HG03060 (cell line): ENCODE measurements at regions not wholly inside any gene's neighbourhood (a gene's known extent, or its start where the extent isn't known, plus 50 kb on each side); places are given as distances from the start of the nearest gene placed in this dataset.

Experiments
- ATAC-seq: cut with Tn5 transposase; IDR thresholded peaks from one replicate; pipeline ENCODE4 v1.9.1; 2021; ENCODE audit warnings: low read depth, moderate number of reproducible peaks; ENCODE audit not compliant: unreplicated experiment

DNA sequence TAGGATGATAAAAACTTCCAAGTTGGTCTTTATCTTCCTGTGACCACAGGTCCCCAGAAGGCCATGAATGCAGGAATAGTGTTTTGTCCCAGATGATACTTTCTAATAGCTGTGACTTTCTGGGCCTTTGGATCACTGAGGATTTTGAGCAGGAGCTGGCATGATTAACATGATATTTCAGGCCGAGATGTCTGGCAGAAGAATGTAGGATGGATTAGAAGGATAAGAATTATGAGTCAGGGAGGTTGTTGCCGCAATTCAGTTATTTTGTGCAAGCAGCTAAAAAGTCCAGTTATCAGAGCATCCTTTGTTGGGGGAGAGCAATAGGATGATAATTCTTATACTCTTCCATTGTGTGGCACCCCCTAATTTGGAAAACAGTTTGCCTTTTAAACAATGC is 189.7 kb downstream of the PSAT1 start:
- ATAC-seq, result no peak

DNA sequence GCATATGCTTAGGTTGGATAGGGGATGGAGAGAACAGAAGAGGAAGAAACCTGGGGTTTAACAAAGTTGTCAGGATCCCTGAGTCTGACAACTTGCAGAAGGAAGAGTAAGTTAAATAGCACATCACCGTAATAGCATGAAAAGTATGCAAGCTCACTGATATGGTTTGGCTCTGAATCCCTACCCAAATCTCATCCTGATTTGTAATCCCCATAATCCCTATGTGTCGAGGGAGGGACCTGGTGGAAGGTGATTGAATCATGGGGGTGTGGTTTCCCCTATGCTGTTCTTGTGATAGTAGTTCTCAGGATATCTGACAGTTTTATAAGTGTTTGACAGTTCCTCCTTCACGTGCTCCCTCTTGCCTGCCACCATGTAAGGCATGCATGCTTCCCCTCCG is 193.3 kb downstream of the PSAT1 start:
- ATAC-seq, result no peak

DNA sequence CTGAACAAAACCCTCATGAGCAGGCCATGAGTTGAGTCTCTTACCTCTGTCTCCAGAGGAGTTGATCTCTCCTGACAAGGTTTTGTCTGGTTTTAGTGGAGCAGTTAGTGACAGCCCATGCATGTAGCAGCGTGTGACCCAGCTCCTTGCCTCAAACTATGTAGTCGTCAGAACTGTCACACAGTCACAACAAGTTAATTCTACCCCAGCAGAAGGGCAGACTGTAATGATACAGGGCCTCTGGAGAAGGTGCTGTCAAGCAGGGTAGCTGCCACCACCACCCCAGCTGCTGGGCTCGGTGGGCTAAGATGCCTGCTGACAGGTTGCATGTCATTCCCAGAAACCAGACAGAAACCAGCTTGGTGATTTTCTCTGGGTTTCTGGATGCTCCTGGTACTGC is 194.5 kb downstream of the PSAT1 start:
- ATAC-seq, result no peak

DNA sequence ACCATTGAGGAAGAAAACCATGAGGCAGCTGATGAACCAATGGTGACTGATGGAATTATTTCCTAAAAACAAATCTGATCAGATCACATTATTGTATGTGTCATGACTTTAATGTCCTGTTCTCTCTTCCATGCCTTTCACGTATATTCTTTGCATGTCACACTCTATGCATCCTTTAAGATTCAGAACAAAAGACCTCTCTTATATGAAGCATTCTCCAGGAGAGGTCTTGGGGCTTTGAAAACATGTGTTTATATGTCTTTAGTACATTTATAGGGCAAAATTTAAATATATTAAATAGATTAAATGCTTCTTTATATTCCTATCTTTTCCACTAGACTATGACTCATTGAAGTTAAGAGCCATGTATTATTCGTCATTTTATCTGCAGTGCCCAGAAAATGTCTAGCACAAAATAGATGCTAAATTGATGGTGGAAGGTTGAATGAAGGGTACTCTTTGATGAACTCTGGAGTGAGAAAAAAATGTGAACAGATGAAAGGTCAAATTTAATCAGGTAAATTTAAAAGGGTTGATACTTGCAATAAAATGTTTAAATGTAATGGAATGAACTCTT is 196.3 kb downstream of the PSAT1 start:
- no peak for ATAC-seq

DNA sequence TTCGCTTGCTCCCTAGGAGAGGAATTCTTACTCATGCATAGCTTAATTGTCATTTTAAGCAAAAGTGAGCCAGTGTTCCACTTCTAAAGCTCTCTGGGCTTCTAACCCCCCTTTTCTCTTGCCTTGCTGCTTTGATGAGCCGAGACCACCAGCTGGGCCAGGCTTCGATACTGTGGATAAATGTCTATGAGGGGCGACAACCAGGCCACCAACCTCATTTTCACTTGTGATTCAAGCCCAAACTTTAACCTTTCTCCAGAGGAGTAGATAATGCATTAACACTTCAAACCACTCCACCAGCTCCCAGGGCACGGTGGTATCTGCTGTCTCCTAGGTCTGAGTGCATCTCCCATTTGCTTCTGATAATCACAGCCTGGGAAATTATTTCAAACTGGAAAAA is 205.6 kb downstream of the PSAT1 start:
- no peak for ATAC-seq

DNA sequence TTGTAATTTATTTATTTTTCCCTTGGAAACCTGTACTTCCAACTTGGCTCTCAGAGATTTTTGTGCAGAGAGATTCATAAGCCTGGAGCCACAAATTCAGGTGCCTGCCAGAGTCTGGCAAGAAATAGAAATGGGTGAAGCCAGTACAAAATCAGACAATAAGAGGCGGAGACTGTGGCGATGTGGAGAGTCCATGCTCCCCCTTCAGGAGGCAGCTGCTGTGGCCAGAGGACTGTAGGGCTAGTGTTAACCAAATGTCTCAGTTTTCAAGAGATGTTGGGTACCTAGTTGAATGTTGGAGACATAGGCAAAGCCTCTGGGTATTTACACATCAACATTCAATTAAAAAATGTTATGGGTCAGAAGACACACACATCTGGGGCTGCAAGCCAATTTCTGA is 208.6 kb downstream of the PSAT1 start:
- no peak for ATAC-seq

DNA sequence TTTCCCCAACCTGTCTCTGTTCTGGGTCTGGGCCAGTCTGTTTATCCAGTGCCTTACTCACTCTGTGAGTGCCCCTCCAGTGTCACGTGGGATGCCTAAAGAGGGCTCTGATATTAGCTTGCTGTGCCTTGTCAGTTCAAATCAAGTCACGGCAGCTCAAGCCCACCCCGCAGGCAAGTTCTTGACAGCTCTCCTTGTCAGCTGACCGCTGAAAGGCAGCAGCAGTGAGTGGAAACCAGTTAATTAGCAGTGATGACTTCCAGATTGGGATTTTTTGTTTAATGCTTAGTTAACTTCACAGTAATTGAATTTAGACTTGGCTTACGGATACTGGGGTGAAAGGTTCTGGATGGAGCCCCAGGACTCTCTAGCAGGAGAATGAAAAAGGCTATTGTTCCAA is 210.1 kb downstream of the PSAT1 start:
- no peak for ATAC-seq

DNA sequence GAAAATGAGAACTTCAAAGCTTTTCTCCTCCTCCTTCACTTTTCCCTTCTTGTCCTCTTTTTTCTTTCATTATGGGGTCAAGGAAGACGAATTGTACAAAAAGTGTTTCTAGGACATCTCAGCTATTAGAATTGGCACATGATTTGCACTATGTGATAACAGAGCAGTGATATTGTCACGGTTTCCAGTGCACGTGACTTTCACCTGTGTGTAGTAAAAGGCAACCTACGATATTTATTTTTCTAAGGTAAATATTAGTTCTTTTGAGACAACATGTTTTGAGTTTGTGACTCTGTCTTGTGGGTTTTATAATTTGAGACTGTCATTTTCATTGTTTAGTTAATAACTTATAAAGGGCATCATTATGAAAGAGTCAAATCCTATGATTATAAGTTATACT is 213.1 kb downstream of the PSAT1 start:
- ATAC-seq, result no peak

DNA sequence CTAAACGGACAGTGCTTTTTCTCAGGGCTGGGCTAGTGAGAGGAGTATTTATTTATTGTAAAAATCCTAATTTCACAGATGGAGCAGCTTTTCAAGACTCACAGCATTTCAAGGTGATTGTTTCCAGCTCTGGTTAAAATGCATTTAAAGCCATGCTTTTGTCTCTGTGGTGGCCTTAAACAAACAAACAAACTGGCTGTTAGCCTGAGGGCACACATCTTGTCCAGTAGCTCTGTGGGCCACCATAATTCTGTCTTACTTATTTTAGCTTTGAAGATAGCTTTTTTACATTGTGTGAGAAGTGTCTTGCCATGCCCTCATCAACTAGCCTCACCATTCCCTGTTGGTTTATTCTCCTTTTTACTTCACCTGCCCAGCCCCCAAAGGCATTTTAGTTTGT is 218.2 kb downstream of the PSAT1 start:
- ATAC-seq, result no peak

DNA sequence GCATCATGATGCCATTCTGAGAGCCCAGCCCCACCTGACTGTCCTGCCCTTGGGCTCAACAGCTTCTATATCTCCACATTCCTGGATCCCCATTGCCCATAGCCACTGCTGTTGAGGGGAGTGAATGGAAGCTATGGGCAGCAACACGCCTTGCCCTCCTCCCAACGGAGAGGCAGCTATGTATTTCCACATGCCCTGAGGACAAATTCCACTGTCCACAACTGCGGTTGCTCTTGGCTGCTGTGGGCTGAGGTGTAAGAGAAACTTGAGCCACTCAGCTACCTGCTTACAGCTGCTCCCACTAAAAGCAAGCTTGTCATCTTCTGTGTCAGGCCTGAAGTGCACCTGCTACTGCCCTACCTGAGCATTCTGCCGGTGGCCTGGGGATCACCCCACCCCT is 222.9 kb downstream of the PSAT1 start:
- no peak for ATAC-seq

DNA sequence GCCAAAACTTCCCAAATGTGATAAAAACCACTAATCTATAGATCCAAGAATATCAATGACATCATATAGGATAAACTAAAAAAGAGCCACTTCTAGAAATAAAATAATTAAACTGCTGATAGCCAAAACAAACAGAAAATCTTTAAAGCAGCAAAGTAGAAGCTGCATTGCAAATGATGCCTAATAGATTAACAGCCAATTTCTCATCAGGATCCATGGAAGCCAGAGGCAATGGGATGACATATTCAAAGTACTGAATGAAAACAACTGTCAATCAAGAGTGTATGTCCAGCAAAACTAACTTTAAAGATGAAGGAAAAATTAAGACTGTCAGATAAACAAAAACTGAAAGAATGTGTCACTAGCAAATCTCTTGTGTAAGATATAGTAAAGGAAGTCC is 224.8 kb downstream of the PSAT1 start:
- no peak for ATAC-seq

DNA sequence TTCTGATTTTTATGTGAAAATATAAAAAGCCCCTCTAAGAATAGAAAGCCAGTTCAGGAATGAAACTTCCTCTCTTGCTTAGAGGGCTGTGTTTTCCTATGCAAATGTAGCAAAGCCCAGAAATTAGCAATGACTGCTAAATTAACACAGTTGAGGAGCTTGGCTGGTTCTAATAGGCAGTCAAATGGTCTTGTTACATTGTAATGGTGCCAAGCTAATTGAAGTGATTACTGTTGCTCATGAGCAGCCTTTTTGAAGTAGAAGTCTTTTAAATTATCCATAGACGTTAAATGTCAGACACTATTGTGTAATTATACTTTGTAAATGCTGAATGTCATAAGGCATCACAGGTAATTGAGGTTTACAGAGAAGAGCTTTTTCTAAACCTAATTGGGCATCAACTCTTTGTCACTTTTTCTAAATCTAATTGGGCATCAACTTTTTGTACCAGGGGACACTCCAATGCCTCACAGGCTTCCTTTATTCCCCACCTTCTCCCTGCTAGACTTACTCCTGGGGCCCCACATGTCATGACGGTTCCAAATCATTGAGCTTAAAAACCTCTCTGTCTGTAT is 229.1 kb downstream of the PSAT1 start:
- ATAC-seq, result no peak

DNA sequence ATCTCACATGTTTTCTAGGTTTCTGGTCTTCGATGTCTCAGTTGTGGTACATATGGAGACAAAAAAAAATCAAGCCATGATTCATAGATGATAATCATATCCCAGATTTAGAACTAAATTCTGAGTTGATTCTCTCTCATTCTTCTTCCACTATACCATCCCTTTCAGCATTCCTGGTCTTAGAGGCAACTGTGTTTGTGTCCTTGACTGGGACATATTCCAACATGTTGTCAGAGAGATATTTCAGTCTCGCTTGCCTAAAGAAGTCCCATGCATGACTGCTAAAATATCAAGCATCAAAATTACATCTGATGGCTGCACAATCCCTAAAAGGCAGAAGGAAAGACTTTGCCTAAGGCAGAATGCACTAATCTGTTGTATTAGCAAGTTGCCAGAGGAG is 236.6 kb downstream of the PSAT1 start:
- no peak for ATAC-seq

DNA sequence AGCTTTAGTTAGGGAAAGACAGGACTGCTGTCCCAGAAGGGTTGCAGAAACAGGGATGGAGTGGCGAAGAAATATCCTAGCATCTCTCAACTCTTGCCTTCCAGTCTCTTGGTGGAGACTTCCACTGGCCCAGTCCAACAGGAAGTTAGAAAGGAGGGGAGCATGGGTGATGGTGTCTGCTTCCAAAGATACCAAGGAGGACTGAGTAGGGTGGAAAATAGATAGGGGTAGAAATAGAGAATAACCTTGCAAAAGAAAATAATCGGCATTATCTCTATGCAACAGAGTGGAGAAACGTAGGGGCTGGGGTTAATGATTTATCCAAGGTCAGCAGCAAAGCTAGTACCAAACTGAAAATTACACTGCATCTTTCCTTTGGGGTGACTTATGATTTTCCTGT is 242.3 kb downstream of the PSAT1 start:
- ATAC-seq, result no peak

DNA sequence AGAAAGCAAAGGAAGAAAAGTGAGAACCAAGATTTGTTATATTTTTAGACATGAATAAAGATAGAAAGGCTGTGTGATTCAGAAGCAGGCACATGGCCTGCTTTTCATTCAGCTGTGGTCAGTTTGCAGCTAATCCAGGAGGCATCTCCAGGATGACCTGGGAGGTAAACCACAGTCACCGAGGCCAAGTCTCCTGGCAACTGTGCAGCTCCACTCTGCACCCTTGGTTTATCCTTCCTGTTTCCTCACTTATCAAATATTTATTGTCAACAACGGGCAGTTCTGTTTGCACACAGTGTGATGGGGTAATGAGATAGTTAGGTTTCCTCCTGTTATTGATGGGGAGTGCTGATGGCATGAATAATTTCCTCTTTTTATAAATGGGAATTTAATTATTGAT is 243.0 kb downstream of the PSAT1 start:
- ATAC-seq, result no peak

DNA sequence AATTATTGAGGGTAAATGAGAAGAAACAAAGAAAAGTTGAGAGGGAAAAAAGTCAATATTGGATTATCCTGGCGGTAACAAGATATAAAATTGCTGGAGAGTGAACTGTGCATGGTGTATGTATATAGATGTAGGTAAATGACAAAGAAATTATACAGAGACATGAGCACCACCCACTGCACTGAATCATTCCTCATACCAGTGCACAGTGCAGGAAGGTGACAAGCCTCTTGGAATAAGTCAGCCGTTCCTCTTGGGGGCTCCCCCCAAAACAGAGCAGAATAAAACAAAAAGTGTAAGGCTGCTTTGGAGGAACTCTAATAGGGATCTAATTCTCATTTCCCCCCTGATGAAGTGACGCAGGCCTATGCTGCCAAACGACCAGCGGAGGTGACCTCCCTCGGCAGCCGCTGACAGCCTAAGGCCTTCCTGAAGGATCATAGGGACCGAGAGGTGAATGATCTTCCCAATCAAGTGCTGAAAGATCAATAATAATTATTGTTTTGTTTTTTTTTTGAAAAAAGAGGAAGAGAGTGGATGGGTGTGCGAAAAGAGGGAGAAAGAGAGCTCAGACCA is 245.0 kb downstream of the PSAT1 start:
- no peak for ATAC-seq

DNA sequence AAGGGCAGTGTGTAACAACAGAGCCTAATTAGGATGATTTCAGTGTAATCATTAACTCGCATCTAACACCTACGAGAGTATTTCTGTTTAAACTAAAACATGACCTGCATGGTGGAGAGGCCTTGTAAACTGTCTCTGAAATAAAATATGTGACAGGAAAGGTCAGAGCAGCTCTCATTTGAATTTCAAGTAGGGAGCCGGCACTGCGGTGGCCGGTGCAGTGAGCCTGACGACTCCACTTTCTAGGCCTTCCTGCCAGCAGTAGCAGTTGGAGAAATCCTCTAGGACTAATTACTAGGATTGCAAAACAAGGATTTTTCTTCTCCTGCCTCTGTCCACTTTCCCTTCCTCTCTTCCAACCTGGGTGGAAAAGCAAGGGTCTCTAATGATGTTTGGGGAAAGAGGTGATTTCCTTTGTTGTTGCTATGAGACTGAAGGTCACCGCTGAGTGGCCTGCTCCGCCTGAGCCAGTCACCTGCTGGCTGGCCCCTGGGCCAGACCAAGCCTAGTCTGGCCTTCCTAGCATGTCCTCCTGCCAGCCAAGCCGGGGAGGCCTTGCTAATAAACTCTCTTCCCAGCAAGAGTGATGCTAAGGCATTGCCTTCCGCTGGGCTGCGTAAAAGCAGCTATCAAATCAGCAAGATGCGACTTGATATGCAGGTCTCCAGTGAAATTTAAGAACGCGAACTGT is 245.7 kb downstream of the PSAT1 start:
- ATAC-seq, result no peak

DNA sequence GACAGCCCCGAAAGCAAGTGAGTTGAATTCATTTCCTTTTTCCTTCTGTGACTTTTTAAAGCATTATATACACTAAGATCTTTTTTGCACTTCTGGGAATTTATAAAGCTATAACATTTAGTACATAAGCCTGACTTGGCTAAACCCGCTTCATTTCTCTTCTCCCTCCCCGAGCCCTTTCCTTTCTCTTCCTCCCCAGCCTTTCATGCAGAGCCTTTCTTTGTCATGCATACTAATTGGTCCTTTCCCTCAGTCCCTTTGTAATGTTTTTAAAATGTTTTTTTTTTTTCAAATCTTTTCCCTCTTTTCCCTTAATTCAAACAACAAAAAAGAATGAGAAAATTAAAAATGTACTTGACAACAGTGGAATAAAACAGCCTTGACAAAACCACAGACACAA is 246.4 kb downstream of the PSAT1 start:
- ATAC-seq, result no peak

DNA sequence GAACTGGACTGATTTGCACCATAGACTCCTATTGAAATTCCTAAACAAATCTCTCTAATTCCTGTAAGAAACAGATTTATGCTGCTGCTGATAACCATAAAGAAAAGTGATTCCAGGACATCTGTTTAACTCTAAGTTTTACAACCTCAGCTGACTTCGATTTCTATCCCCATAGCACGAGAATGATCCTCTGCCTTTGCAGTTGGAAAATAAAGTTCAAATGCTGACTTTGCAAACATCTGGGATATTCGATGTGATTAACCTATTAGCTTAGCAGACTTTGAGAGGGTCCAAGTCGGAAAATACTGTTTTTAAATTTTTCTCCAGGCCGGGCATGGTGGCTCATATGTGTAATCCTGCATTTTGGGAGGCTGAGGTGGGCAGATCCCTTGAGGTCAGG is 247.3 kb downstream of the PSAT1 start:
- ATAC-seq, result no peak

DNA sequence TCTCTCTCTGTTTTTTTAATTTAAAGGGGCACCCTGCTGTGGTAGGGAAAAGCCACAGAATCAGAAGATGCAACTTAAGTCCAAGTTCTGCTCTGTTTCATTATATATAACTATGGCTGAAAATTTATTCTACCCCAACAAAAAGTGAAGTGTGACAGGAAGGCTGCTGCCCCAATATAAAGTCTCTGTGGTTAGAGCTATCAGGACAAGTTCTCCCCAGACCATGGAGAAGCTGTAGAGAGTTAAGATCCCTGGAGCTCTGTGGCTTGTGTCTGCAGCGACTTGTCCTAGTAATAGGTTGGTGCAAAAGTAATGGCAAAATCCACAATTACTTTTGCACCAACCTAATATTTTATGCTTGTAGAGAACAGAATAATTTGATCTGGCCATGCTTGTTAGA is 250.9 kb downstream of the PSAT1 start:
- no peak for ATAC-seq

DNA sequence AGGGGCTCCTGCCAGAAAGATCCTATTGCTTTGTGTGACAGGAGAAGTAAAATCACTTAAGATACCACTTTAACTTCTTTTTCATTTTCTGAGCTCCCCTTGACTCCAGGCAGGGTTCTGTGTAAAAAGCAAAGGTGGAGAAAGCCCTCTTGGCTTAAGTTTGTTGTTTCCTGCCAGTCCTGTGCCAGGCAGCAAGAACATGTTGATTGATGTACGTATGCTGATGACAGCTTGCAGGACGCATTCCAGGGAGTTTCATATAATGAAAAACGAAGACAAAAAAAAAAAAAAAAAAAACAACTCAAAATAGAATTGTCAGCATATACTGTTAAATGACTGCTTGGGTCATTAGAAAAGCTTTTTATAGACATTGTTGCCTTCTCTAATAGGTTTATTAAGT is 251.7 kb downstream of the PSAT1 start:
- no peak for ATAC-seq

DNA sequence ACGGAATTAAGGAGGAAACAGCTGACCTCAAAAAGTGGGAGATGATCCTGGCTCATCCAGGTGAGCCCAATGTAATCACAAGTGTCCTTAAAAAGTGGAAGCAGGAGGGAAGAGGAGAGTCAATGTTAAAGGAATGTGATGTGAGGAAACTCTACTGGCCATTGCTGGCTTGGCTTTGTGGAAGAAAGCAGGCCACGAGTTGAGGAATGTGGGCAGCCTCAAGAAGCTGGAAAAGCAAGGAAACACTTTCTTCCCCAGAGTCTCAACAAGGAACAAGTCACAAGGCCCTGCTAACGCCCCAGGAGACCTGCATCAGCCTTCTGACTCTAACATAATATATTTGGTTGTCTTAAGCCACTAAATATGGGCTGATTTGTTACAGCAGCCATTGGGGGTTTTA is 252.8 kb downstream of the PSAT1 start:
- no peak for ATAC-seq
